CD14-positive monocyte (primary cell): ENCODE measurements at regions not wholly inside any gene's neighbourhood (a gene's known extent, or its start where the extent isn't known, plus 50 kb on each side); places are given as distances from the start of the nearest gene placed in this dataset.
A peak's percentile ranks its signal among the peaks of the same experiment; 100 is the strongest.

Experiments used
- DNase-seq, 3 donors: peaks; one replicate each; pipeline ENCODE4 v3.0.0-alpha.2; 2011 to 2022
- H2AFZ ChIP-seq: 2 replicates; pipeline ENCODE4 v1.6.0; 2012; ENCODE audit warnings: mild to moderate bottlenecking, low read depth, low read length, inconsistent platforms; ENCODE audit not compliant: insufficient read depth, poor library complexity, severe bottlenecking
- H3K27ac ChIP-seq, 2 donors: 1 replicate in 1 of 2; 2 replicates in 1 of 2; pipeline ENCODE4 v1.5.1; 2012 to 2013; ENCODE audit warnings: low read length in 2 of 2, control low read depth in 1 of 2, inconsistent platforms in 1 of 2, low read depth in 1 of 2, mild to moderate bottlenecking in 1 of 2
- H3K27me3 ChIP-seq, 2 donors: one replicate each; pipeline versions ENCODE4 v1.6.0 to v1.6.1; 2011 to 2013; ENCODE audit warnings: low read length in 2 of 2; ENCODE audit not compliant: control insufficient read depth in 2 of 2, insufficient read depth in 2 of 2
- H3K36me3 ChIP-seq, 2 donors: replicated peaks in 1 of 2; 1 replicate in 1 of 2; 2 replicates in 1 of 2; pipeline versions ENCODE4 v1.5.1 to v1.6.1; 2012 to 2013; ENCODE audit warnings: low read length in 2 of 2, control low read depth in 1 of 2, inconsistent platforms in 1 of 2, mild to moderate bottlenecking in 1 of 2; ENCODE audit not compliant: insufficient read depth in 2 of 2, control insufficient read depth in 1 of 2
- H3K4me1 ChIP-seq, 2 donors: 1 replicate in 1 of 2; 2 replicates in 1 of 2; pipeline versions ENCODE4 v1.5.1 to v1.6.1; 2012 to 2013; ENCODE audit warnings: low read length in 2 of 2, control low read depth in 1 of 2, inconsistent platforms in 1 of 2, mild to moderate bottlenecking in 1 of 2, moderate library complexity in 1 of 2; ENCODE audit not compliant: insufficient read depth in 2 of 2, control insufficient read depth in 1 of 2
- H3K4me2 ChIP-seq: replicated peaks from 2 replicates; pipeline ENCODE3; 2012; ENCODE audit warnings: low read length, moderate library complexity, mild to moderate bottlenecking; ENCODE audit not compliant: poor library complexity, severe bottlenecking; ENCODE audit errors: extremely low read depth
- H3K4me3 ChIP-seq, 3 experiments: fragments of 200-600 bp in 1 of 3; sonication (generic) in 1 of 3; replicated peaks in 1 of 3; 1 replicate in 2 of 3; 2 replicates in 1 of 3; pipeline ENCODE4 v1.5.1; 2011 to 2013; ENCODE audit warnings: low read length in 3 of 3, mild to moderate bottlenecking in 3 of 3, control low read depth in 2 of 3, low read depth in 2 of 3, inconsistent platforms in 1 of 3, moderate library complexity in 1 of 3
- H3K79me2 ChIP-seq: 2 replicates; pipeline ENCODE4 v1.6.0; 2012; ENCODE audit warnings: mild to moderate bottlenecking, control low read depth, inconsistent platforms, low read length, moderate library complexity; ENCODE audit not compliant: insufficient read depth
- H3K9ac ChIP-seq: 2 replicates; pipeline ENCODE4 v1.6.0; 2017; ENCODE audit warnings: low read length, mild to moderate bottlenecking; ENCODE audit not compliant: insufficient read depth, poor library complexity, severe bottlenecking
- H3K9me3 ChIP-seq, 2 donors: replicated peaks in 1 of 2; 1 replicate in 1 of 2; 2 replicates in 1 of 2; pipeline versions ENCODE4 v1.5.1 to v1.6.1; 2012 to 2013; ENCODE audit warnings: low read length in 2 of 2, control low read depth in 1 of 2; ENCODE audit not compliant: control insufficient read depth in 1 of 2, insufficient read depth in 1 of 2
- H4K20me1 ChIP-seq: 2 replicates; pipeline ENCODE4 v1.6.0; 2012; ENCODE audit warnings: mild to moderate bottlenecking, low read length, control low read depth, moderate library complexity; ENCODE audit not compliant: insufficient read depth
- H3K27ac Mint-ChIP-seq, 7 donors: one replicate each; pipeline ENCODE4 v1.8.0; 2020; ENCODE audit warnings: mild to moderate bottlenecking in 7 of 7, mixed read lengths in 7 of 7, moderate library complexity in 6 of 7, inconsistent platforms in 2 of 7
- H3K27me3 Mint-ChIP-seq, 3 donors: one replicate each; pipeline ENCODE4 v1.8.0; 2021 to 2022; ENCODE audit warnings: low read depth in 3 of 3, mild to moderate bottlenecking in 3 of 3, mixed read lengths in 3 of 3, moderate library complexity in 3 of 3, inconsistent platforms in 1 of 3
- H3K36me3 Mint-ChIP-seq, 2 donors: one replicate each; pipeline ENCODE4 v1.8.0; 2020; ENCODE audit warnings: mixed read lengths in 2 of 2, inconsistent platforms in 1 of 2, mild to moderate bottlenecking in 1 of 2
- H3K4me1 Mint-ChIP-seq: one replicate; pipeline ENCODE4 v1.8.0; 2020; ENCODE audit warnings: mild to moderate bottlenecking, mixed read lengths
- H3K4me3 Mint-ChIP-seq, 2 donors: one replicate each; pipeline ENCODE4 v1.8.0; 2020; ENCODE audit warnings: mild to moderate bottlenecking in 2 of 2, mixed read lengths in 2 of 2, moderate library complexity in 1 of 2
- H3K9me3 Mint-ChIP-seq, 7 donors: one replicate each; pipeline ENCODE4 v1.8.0; 2020 to 2022; ENCODE audit warnings: mixed read lengths in 7 of 7, mild to moderate bottlenecking in 6 of 7, moderate library complexity in 6 of 7, inconsistent platforms in 2 of 7
- CTCF ChIP-seq: fragments of 200-600 bp; IDR thresholded peaks from one replicate; pipeline ENCODE4 v1.8.0; 2022; ENCODE audit warnings: antibody characterized with exemption, mild to moderate bottlenecking
- WGBS: methylation state at CpG from one replicate; pipeline ENCODE4 v1.1.5; 2013; ENCODE audit warnings: missing lambda C conversion rate; ENCODE audit not compliant: insufficient coverage; 5-methylcytosine and 5-hydroxymethylcytosine counted together
- intact Hi-C, 2 donors: fragments of 100-400 bp; cut with micrococcal nuclease; formaldehyde crosslinking; loops; one replicate each; pipeline versions ENCODE4 v1.15.0 to v1.15.1; 2023

- Histone ChIP-seq H3K9me3 (no peaks in the 10 kb centered on the region), H3K27ac (no peak overlapping the region), H3K9ac (no peak overlapping the region), H3K4me2 (no peak overlapping the region), H3K36me3 (no peaks in the 10 kb centered on the region), H3K4me3 (no peak overlapping the region), H2AFZ (no peak overlapping the region), H4K20me1 (no peaks in the 10 kb centered on the region), H3K27me3 (no peaks in the 10 kb centered on the region), H3K4me1 (peaks cover 14 to 18% of the 10 kb centered on the region in 2 donors), H3K79me2 (no peaks in the 10 kb centered on the region)
- H3K4me1 Mint-ChIP-seq: peaks cover 14% of the 10 kb centered on the region
- TF ChIP-seq CTCF: no peak
- peaks cover 4 to 10% of the 10 kb centered on the region in 2 donors for H3K36me3 Mint-ChIP-seq
- H3K9me3 Mint-ChIP-seq: peaks cover under 1 to 10% (median 2%) of the 10 kb centered on the region in 7 donors
- intact Hi-C loops: no loop called here
- no peak overlapping the region for H3K4me3 Mint-ChIP-seq
- H3K27ac Mint-ChIP-seq: peak overlapping the region in 1 of 7 donors; percentile 30
- DNase-seq: no peak
- WGBS: 50% methylated on average over 1 of the region's 2 CpGs
- H3K27me3 Mint-ChIP-seq: peaks cover 2 to 7% (median 4%) of the 10 kb centered on the region in 3 donors
Observed at GRCh38 chr2:226413498-226414130, 386.0 kb downstream of the IRS1 start.

GRCh38 chr2:226411727-226412360 lies 387.8 kb downstream of the IRS1 start:
- no peak overlapping the region for H2AFZ ChIP-seq

More at GRCh38 chr2:226411727-226412360, 387.8 kb downstream of the IRS1 start:
- intact Hi-C loops: no loop called here
- H3K4me3 ChIP-seq: no peak overlapping the region
- H3K27me3 Mint-ChIP-seq: peaks cover 0 to 7% (median 4%) of the 10 kb centered on the region in 3 donors
- H3K27ac Mint-ChIP-seq: peak overlapping the region; percentile 26 to 78 (median 66)
- no peak for TF ChIP-seq CTCF
- H3K4me1 ChIP-seq: peaks cover 17 to 18% of the 10 kb centered on the region in 2 donors
- H4K20me1 ChIP-seq: no peaks in the 10 kb centered on the region
- H3K27ac ChIP-seq: peak overlapping the region in 1 of 2 donors; percentile 68
- H3K9ac ChIP-seq: no peak overlapping the region
- WGBS: 95% methylated on average over 4 of the region's 4 CpGs
- H3K4me1 Mint-ChIP-seq: peaks cover 17% of the 10 kb centered on the region
- no peaks in the 10 kb centered on the region for H3K36me3 ChIP-seq
- peaks cover 4 to 9% of the 10 kb centered on the region in 2 donors for H3K36me3 Mint-ChIP-seq
- peaks cover 0 to 12% (median 3%) of the 10 kb centered on the region in 7 donors for H3K9me3 Mint-ChIP-seq
- H3K9me3 ChIP-seq: no peaks in the 10 kb centered on the region
- H3K79me2 ChIP-seq: no peaks in the 10 kb centered on the region
- no peak overlapping the region for H3K4me3 Mint-ChIP-seq
- H3K4me2 ChIP-seq: no peak overlapping the region
- no peaks in the 10 kb centered on the region for H3K27me3 ChIP-seq
- peak; percentile 18 to 70 (median 38) for DNase-seq
